Endometrium (tissue), 2 donors: ENCODE measurements at regions not wholly inside any gene's neighbourhood (a gene's known extent, or its start where the extent isn't known, plus 50 kb on each side); places are given as distances from the start of the nearest gene placed in this dataset.
"Not testable (repeated sequence)": the region's sequence is repeated elsewhere in the genome, so short reads cannot be mapped to it uniquely, and the experiment has no call there.

ENCODE experiments used
- FAIRE-seq: peaks from 2 replicates; lab custom pipeline; 2012; peaks lifted over from hg19 to GRCh38; lab: Jason Lieb, UNC
- donor health status: control.
- donor health status: control.

DNA sequence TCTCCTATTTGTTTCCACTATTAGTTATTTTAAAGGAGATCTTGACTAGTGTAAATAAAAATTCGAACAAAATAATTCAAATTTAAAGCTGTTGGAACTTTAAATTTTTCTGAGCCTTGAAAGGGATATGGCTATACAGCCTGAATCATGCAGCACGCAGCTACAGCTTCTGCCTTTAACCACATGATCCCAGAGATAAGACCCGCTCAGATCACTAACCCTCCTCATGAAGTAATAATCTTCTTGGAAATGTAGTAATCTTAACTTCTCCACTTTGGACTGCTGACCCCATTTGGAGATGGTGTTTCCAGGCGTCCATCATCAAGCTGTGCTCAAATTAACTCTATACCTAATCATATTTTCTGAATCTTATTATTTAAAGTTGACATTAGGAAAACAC is 336.6 kb downstream of the DSC3 start:
- no peak for FAIRE-seq

GRCh38 chr18:30698571-30698970 is 344.0 kb downstream of the DSC3 start:
- no peak for FAIRE-seq

- FAIRE-seq: no peak
Measured at GRCh38 chr18:30696201-30696600, 346.3 kb downstream of the DSC3 start.

- FAIRE-seq: no peak
Measured at GRCh38 chr18:30694773-30695172, 347.8 kb downstream of the DSC3 start.

DNA sequence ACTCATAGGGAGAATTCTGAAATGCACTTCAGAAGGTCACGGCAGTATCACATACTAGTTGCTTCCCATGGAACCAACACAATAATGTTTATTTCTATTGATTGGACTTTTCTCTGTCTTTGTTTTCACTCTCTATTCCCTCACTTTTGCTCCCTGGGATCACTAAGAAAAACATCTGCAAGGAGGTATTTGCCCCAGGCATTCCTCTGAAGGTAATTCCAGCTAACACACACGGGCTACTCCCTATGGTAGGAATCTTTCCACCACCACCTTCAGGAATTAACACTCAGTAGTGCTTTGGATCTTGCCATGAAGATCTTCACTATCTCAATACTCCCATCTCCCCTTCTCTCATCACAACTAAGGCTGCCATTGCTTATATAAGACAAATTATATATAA is 353.3 kb downstream of the DSC3 start:
- FAIRE-seq: no peak

- FAIRE-seq: no peak
Measured at GRCh38 chr18:30687501-30687900, 355.0 kb downstream of the DSC3 start.

GRCh38 chr18:30684825-30685481 is 357.6 kb downstream of the DSC3 start:
- FAIRE-seq: no peak

GRCh38 chr18:30683836-30684235 is 358.7 kb downstream of the DSC3 start:
- no peak for FAIRE-seq

- peak; percentile 81 for FAIRE-seq
Measured at GRCh38 chr18:30682672-30683071, 359.9 kb downstream of the DSC3 start.

- no peak for FAIRE-seq
Measured at GRCh38 chr18:30679285-30679930, 363.1 kb downstream of the DSC3 start.

DNA sequence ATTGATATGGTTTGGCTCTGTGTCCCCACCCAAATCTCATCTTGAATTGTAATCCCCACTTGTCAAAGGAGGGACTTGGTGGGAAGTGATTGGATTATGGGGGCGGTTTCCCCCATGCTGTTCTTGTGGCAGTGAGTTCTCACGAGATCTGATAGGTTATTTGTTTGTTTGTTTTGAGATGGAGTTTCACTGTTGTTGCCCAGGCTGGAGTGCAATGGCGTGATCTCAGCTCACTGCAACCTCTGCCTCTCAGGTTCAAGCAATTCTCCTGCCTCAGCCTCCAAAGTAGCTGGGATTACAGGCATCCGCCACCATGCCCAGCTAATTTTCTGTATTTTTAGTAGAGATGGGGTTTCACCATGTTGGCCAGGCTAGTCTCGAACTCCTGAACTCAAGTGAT is 364.7 kb downstream of the DSC3 start:
- FAIRE-seq: not testable (repeated sequence)

DNA sequence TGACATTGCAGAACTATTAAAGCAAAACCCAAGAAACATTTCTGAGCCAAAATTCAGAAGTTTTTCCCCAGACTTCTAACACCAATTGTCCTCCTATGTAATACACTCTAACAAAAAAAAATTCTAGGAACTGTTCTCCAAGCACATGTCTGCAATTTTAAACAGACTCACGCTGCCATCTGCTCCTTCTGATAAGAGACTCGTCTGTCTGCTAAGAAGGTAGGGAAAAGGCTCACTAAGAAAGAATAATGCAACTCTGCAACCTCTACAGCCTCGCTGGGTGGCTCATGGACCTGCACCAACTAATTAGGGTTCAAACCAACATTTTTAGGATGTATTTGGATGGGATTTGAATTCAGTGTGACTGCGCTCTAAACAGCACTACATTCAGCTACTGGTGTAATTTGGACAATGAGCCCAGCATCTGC is 366.5 kb downstream of the DSC3 start:
- FAIRE-seq: no peak

DNA sequence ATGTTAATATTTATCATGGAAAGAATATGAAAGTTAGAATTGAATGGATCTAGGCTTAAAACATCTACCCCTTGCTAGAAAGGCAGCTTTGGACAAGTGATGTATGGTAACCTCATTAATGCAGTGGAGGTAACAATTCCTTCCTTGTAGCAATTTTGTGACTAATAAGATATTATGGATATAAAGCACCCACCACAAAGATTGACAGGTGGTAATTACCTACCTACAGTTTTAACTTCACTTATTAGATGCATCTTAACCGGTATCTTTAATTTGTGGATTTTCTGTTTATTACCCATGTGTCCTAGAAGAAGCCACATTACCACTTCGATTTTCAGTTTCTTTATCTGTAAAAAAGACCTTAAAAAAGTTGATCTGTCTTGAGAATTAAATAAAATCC is 367.0 kb downstream of the DSC3 start:
- no peak for FAIRE-seq

DNA sequence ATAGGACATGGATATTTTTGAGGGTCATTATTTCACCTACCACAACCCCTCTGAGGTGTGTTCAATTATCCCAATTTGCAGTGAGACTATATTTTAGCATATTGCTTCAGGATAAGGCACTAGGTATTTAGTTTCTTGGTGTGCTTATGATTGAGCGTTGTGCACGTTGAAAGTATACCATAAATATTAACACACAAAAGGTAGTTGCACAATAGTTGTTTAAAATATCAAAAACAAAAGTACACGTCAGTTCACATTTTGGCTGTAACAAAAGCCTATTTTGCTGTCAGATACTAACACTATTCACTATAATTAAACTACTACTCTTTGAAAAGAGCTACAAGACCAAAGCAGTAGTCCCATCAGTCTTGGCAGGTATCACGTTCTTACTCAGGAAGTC is 367.5 kb downstream of the DSC3 start:
- no peak for FAIRE-seq

GRCh38 chr18:30674596-30674995 is 367.9 kb downstream of the DSC3 start:
- FAIRE-seq: no peak

GRCh38 chr18:30672439-30672838 is 370.1 kb downstream of the DSC3 start:
- FAIRE-seq: not testable (repeated sequence)

GRCh38 chr18:30658306-30658705 is 384.2 kb downstream of the DSC3 start:
- FAIRE-seq: no peak

- FAIRE-seq: no peak
Measured at GRCh38 chr18:30652387-30652786, 390.2 kb downstream of the DSC3 start.

DNA sequence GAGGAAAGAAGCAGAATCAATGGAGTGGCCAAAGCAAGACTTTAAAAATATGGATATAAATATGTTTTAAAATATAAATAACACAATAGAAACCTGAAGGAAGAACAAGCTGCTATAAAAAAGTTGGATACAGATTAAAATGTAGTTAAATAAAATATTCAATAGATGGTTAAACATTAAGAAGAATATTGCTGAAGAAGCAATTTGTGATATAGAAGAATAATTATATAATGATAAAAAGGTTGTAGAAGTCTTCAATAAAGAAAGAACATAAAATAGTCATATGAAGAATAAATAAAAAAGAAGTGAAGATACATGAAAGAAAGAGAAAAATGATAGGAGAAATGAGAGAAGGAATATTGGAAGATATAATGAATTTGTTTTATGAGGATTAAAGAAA is 392.0 kb downstream of the DSC3 start:
- FAIRE-seq: no peak

GRCh38 chr18:30644158-30644557 is 398.4 kb downstream of the DSC3 start:
- no peak for FAIRE-seq

DNA sequence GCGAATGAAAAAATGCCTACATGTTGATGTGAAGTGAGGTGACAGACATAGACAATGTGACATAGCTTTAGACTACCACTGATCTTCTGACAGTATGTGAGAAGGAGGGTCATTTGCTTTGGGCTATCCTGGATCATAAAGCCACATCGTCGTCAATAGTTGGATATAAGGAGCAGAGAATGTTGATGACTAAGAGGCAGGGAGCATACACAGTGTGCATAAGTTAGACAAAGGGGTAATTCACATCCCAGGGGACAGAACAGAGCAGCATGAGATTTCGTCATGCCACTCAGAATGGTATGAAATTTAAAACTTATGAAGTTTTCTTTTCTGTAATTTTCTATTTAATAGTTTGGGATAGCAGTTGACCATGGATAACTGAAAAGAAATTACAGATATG is 403.2 kb downstream of the DSC3 start:
- FAIRE-seq: no peak

DNA sequence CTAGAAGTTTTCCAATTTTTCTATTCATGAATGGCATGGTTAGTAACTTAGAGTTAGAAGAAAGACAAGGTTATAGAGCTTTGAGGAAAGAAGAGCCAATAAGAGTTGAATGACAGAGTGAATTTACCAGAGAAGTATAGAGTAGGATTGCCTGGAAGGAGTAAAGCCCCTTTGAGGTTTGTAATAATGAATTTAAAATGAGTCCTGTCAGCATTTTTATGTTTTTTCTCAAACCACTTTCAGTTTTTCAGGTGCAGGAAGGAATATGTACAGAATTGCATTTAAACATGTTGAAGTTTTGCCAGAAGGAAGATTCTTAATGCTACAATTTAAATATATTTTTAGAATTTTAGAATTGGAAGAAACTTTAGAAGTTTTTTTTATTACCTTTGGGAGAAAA is 408.3 kb downstream of the DSC3 start:
- no peak for FAIRE-seq

GRCh38 chr18:30632071-30632698 is 410.4 kb downstream of the DSC3 start:
- FAIRE-seq: no peak

GRCh38 chr18:30625961-30626360 is 416.6 kb downstream of the DSC3 start:
- FAIRE-seq: no peak
